SK-N-SH (cell line): ENCODE measurements at regions not wholly inside any gene's neighbourhood (a gene's known extent, or its start where the extent isn't known, plus 50 kb on each side); places are given as distances from the start of the nearest gene placed in this dataset.

Source experiments
- CTCF ChIA-PET: fragments of 300-600, 350-600 bp; formaldehyde crosslinking; extraction: SDS; loops from one replicate; lab custom pipeline; 2021; lab: Yijun Ruan, JAX
- POLR2A ChIA-PET: fragments of 350-600 bp; sonication (Branson Sonifier 250); formaldehyde crosslinking; extraction: SDS; loops from one replicate; lab custom pipeline; 2020; ENCODE audit warnings: antibody characterized with exemption, inconsistent platforms; lab: Yijun Ruan, JAX
- DNase-seq: peaks from one replicate; pipeline ENCODE4 v3.0.0; 2012
- H2AFZ ChIP-seq: fragments of 200-600 bp; sonication (generic); 2 replicates; pipeline ENCODE4 v1.8.1; 2016; ENCODE audit warnings: antibody characterized with exemption, mild to moderate bottlenecking, low read depth
- H3F3A ChIP-seq: fragments of 200-600 bp; sonication (generic); replicated peaks from 2 replicates; pipeline ENCODE3; 2016; ENCODE audit warnings: antibody characterized with exemption, mild to moderate bottlenecking; ENCODE audit not compliant: insufficient read depth
- H3K27ac ChIP-seq, 2 experiments: fragments of 200-500 bp in 1 of 2; fragments of 200-600 bp in 1 of 2; sonication (Bioruptor generic) in 1 of 2; sonication (generic), shearing (Covaris generic) in 1 of 2; 2 replicates each; pipeline versions ENCODE4 v1.5.1 to v1.6.1; 2014 to 2016; ENCODE audit warnings: low read depth in 2 of 2, inconsistent platforms in 1 of 2, low read length in 1 of 2, mild to moderate bottlenecking in 1 of 2, mixed read lengths in 1 of 2
- H3K27me3 ChIP-seq: fragments of 200-600 bp; sonication (generic), shearing (Covaris generic); 2 replicates; pipeline ENCODE4 v1.6.1; 2016; ENCODE audit warnings: mixed run types; ENCODE audit not compliant: insufficient read depth
- H3K36me3 ChIP-seq, 2 experiments: fragments of 200-500 bp in 1 of 2; fragments of 200-600 bp in 1 of 2; sonication (Bioruptor generic) in 1 of 2; sonication (generic) in 1 of 2; replicated peaks in 1 of 2; 2 replicates each; pipeline versions ENCODE3 to v1.5.1; 2014 to 2016; ENCODE audit warnings: low read length in 1 of 2, mild to moderate bottlenecking in 1 of 2; ENCODE audit not compliant: insufficient read depth in 2 of 2, control insufficient read depth in 1 of 2
- H3K4me1 ChIP-seq, 2 experiments: fragments of 200-500 bp in 1 of 2; fragments of 200-600 bp in 1 of 2; sonication (Bioruptor generic) in 1 of 2; sonication (generic), shearing (Covaris generic) in 1 of 2; 2 replicates each; pipeline versions ENCODE4 v1.5.1 to v1.6.1; 2014 to 2016; ENCODE audit warnings: low read depth in 1 of 2, low read length in 1 of 2, mixed run types in 1 of 2; ENCODE audit not compliant: insufficient read depth in 2 of 2, control insufficient read depth in 1 of 2
- H3K4me2 ChIP-seq: fragments of 200-600 bp; sonication (generic), shearing (Covaris generic); 2 replicates; pipeline ENCODE4 v1.6.1; 2017; ENCODE audit warnings: mixed run types
- H3K4me3 ChIP-seq, 2 experiments: fragments of 200-500 bp in 1 of 2; fragments of 200-600 bp in 1 of 2; sonication (Bioruptor generic) in 1 of 2; sonication (generic), shearing (Covaris generic) in 1 of 2; 2 replicates each; pipeline versions ENCODE4 v1.5.1 to v1.8.1; 2014 to 2016; ENCODE audit warnings: low read depth in 2 of 2, inconsistent platforms in 1 of 2, low read length in 1 of 2, mild to moderate bottlenecking in 1 of 2, mixed read lengths in 1 of 2, moderate library complexity in 1 of 2
- H3K79me2 ChIP-seq: fragments of 200-600 bp; sonication (generic); 2 replicates; pipeline ENCODE4 v1.8.1; 2017; ENCODE audit warnings: mild to moderate bottlenecking; ENCODE audit not compliant: insufficient read depth
- H3K9ac ChIP-seq: fragments of 200-600 bp; sonication (generic); 2 replicates; pipeline ENCODE4 v1.6.1; 2017; ENCODE audit warnings: mixed run types
- H3K9me2 ChIP-seq: fragments of 200-600 bp; sonication (generic); 2 replicates; pipeline ENCODE4 v1.6.1; 2017; ENCODE audit warnings: mixed run types
- H3K9me3 ChIP-seq: fragments of 200-600 bp; sonication (generic); 2 replicates; pipeline ENCODE4 v1.6.1; 2017; ENCODE audit warnings: mixed run types, mild to moderate bottlenecking, moderate library complexity
- H4K20me1 ChIP-seq: fragments of 200-600 bp; sonication (generic); 2 replicates; pipeline ENCODE4 v1.6.1; 2017; ENCODE audit warnings: mild to moderate bottlenecking, mixed run types; ENCODE audit not compliant: insufficient read depth
- CHD2 ChIP-seq: fragments of 150-350 bp; IDR thresholded peaks from 2 replicates; pipeline ENCODE4 v1.6.1; 2018; ENCODE audit warnings: low read length; ENCODE audit not compliant: partially characterized antibody
- ELF1 ChIP-seq: IDR thresholded peaks from 2 replicates; pipeline ENCODE4 v1.4.0; 2012
- EZH2phosphoT487 ChIP-seq: fragments of 200-600 bp; sonication (generic); IDR thresholded peaks from 2 replicates; pipeline ENCODE4 v1.6.1; 2017; ENCODE audit warnings: low read depth, mixed run types, mild to moderate bottlenecking, antibody characterized with exemption, moderate library complexity, borderline replicate concordance
- FOSL2 ChIP-seq: IDR thresholded peaks from 2 replicates; pipeline ENCODE4 v1.4.0; 2012; ENCODE audit warnings: low read depth, mild to moderate bottlenecking, moderate library complexity, borderline replicate concordance
- GABPA ChIP-seq: IDR thresholded peaks from 2 replicates; pipeline ENCODE4 v1.4.0; 2012; ENCODE audit warnings: low read depth, mild to moderate bottlenecking
- JUND ChIP-seq: IDR thresholded peaks from 2 replicates; pipeline ENCODE4 v1.4.0; 2012
- NFIC ChIP-seq: IDR thresholded peaks from 2 replicates; pipeline ENCODE4 v1.4.0; 2012; ENCODE audit warnings: borderline replicate concordance
- RAD21 ChIP-seq: IDR thresholded peaks from 2 replicates; pipeline ENCODE4 v1.6.1; 2012; ENCODE audit warnings: mild to moderate bottlenecking, low read length
- RCOR1 ChIP-seq: fragments of 150-350 bp; IDR thresholded peaks from 2 replicates; pipeline ENCODE4 v1.6.1; 2017; ENCODE audit warnings: antibody characterized with exemption, low read length
- RXRA ChIP-seq: IDR thresholded peaks from 2 replicates; pipeline ENCODE4 v1.4.0; 2012; ENCODE audit warnings: low read depth, mild to moderate bottlenecking, borderline replicate concordance
- SMC3 ChIP-seq: IDR thresholded peaks from 2 replicates; pipeline ENCODE4 v1.6.1; 2012; ENCODE audit warnings: low read depth, low read length, improper control_type of control experiment
- TCF12 ChIP-seq: IDR thresholded peaks from 2 replicates; pipeline ENCODE4 v1.4.0; 2012
- TEAD4 ChIP-seq: IDR thresholded peaks from 2 replicates; pipeline ENCODE4 v1.4.0; 2012; ENCODE audit warnings: mild to moderate bottlenecking, borderline replicate concordance; ENCODE audit not compliant: insufficient read depth
- WGBS: methylation state at CpG from one replicate; pipeline ENCODE4 v1.1.6; 2017; ENCODE audit warnings: low lambda C conversion rate; 5-methylcytosine and 5-hydroxymethylcytosine counted together
- TF ChIP-seq, protein P1 (sequence below): IDR thresholded peaks from 2 replicates; pipeline ENCODE4 v1.4.0; 2012; ENCODE audit warnings: low read depth, borderline replicate concordance
- TF ChIP-seq, protein P2 (sequence below): fragments of 200-600 bp; sonication (generic); IDR thresholded peaks from 2 replicates; pipeline ENCODE4 v1.6.1; 2017; ENCODE audit warnings: antibody characterized with exemption, mild to moderate bottlenecking, moderate library complexity
- TF ChIP-seq, protein P3 (sequence below): fragments of 150-350 bp; IDR thresholded peaks from 2 replicates; pipeline ENCODE4 v1.6.1; 2017; ENCODE audit warnings: antibody characterized with exemption, low read length, low read depth, borderline replicate concordance

DNA sequence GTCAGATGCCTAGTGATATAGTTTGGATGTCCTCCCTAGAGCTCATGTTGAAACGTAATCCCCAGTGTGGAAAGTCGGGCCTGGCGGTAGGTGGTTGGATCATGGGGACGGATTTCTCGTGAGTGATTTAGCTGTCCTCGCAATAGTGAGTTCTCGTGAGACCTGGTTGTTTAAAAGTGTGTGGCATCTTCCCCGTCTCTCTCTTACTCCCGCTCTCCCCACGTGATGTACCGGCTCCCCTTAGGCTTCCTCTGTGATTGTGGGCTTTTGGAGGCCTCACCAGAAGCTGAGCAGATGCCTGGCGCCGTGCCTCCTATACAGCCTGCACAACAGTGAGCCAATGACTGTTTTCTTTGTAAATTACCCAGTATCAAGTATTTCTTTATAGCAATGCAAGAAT lies 264.5 kb downstream of the TTLL7 start (continued):
- TF ChIP-seq, protein P1, sequence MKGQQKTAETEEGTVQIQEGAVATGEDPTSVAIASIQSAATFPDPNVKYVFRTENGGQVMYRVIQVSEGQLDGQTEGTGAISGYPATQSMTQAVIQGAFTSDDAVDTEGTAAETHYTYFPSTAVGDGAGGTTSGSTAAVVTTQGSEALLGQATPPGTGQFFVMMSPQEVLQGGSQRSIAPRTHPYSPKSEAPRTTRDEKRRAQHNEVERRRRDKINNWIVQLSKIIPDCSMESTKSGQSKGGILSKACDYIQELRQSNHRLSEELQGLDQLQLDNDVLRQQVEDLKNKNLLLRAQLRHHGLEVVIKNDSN: no peak
- TF ChIP-seq TCF12: no peak

DNA sequence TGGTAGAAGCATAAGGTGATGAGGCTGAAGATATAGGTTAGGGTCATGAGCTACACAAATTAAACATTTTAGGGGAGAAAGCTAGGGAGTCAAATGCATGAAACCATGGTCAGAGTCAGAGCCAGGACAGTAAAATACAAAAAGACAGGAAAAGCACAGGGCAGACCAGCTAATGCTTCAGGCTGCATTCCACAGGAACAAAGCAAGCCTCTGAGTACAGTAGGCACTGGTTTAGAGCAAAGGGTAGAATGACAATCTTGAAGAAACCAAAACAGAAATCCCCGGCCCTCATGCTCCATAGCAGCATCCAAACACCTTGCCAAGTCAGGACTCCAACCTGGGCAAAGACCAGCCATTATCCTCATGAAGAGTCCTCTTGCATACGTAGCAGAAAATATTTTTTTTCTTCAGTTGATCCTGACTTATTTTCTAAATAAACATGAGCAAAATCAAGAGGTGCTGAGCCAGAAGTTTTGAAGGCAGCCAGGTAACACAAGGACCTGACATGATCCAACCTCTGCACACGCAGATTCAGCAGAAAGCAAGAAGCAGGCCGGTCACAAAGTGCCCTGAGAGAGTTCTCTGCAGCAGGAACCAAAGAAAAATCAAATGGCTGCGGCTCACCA lies 273.1 kb downstream of the TTLL7 start:
- H3K9me2 ChIP-seq: no peaks in the 10 kb centered on the region
- no peak overlapping the region for H2AFZ ChIP-seq
- POLR2A ChIA-PET: no interaction called here
- no peaks in the 10 kb centered on the region for H3K9me3 ChIP-seq
- WGBS: 19% methylated on average over 5 of the region's 5 CpGs
- H3K27ac ChIP-seq: no peak overlapping the region
- H3K9ac ChIP-seq: no peak overlapping the region
- TF ChIP-seq, protein P2, sequence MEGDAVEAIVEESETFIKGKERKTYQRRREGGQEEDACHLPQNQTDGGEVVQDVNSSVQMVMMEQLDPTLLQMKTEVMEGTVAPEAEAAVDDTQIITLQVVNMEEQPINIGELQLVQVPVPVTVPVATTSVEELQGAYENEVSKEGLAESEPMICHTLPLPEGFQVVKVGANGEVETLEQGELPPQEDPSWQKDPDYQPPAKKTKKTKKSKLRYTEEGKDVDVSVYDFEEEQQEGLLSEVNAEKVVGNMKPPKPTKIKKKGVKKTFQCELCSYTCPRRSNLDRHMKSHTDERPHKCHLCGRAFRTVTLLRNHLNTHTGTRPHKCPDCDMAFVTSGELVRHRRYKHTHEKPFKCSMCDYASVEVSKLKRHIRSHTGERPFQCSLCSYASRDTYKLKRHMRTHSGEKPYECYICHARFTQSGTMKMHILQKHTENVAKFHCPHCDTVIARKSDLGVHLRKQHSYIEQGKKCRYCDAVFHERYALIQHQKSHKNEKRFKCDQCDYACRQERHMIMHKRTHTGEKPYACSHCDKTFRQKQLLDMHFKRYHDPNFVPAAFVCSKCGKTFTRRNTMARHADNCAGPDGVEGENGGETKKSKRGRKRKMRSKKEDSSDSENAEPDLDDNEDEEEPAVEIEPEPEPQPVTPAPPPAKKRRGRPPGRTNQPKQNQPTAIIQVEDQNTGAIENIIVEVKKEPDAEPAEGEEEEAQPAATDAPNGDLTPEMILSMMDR: no peak
- no peak for TF ChIP-seq ELF1
- no peak for TF ChIP-seq JUND
- no peak for TF ChIP-seq TCF12
- no peak for TF ChIP-seq RXRA
- TF ChIP-seq FOSL2: no peak
- no peak for TF ChIP-seq SMC3
- TF ChIP-seq RCOR1: no peak
- TF ChIP-seq TEAD4: no peak
- TF ChIP-seq, protein P1: no peak
- no peak for TF ChIP-seq CHD2
- no peak for TF ChIP-seq NFIC
- H3K27me3 ChIP-seq: no peaks in the 10 kb centered on the region
- no peaks in the 10 kb centered on the region for H3F3A ChIP-seq
- no peaks in the 10 kb centered on the region for H3K4me1 ChIP-seq
- H3K4me2 ChIP-seq: no peak overlapping the region
- no peaks in the 10 kb centered on the region for H4K20me1 ChIP-seq
- DNase-seq: no peak
- no peaks in the 10 kb centered on the region for H3K36me3 ChIP-seq
- CTCF ChIA-PET: interaction anchor here (1.9 kb wide), 1 partner anchor 22 kb away, joined by 4 read pairs; no protein-coding TSS in a partner anchor
- H3K79me2 ChIP-seq: no peaks in the 10 kb centered on the region
- H3K4me3 ChIP-seq: no peak overlapping the region

DNA sequence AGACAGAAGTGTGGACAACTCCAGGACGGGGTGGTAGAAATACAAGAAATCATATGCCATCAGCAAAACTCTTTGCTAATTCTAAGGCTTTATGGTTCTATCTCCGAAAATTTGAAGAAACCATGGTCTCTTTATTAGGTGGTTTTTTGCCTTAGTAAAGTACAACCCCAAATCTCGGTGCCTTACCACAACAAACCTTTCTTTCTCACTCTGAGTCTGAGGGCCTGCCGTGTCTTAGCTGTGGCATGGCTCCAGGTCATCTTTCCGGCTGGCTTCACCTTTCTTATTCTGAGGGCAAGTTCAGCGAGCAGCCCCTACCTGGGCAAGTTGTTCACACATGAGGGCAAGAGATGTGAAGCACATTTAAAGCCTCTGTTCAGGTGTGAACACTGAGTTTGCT lies 280.6 kb downstream of the TTLL7 start:
- no peaks in the 10 kb centered on the region for H3F3A ChIP-seq
- H3K9ac ChIP-seq: no peak overlapping the region
- ChIA-PET CTCF (interaction anchor here (1.0 to 1.2 kb wide), 2 partner anchors 9 to 22 kb away, joined by 3 read pairs; no protein-coding TSS in a partner anchor), POLR2A (no interaction called here)
- no peaks in the 10 kb centered on the region for H3K9me2 ChIP-seq
- H3K36me3 ChIP-seq: no peaks in the 10 kb centered on the region
- H3K79me2 ChIP-seq: no peaks in the 10 kb centered on the region
- H3K4me3 ChIP-seq: no peak overlapping the region
- H3K4me1 ChIP-seq: peaks cover 0 to 9% of the 10 kb centered on the region in 2 experiments; a peak in 2 of 4 replicates
- no peak overlapping the region for H2AFZ ChIP-seq
- WGBS: 38% methylated on average over 6 of the region's 6 CpGs
- H3K9me3 ChIP-seq: no peaks in the 10 kb centered on the region
- no peaks in the 10 kb centered on the region for H4K20me1 ChIP-seq
- no peak overlapping the region for H3K4me2 ChIP-seq
- no peak for DNase-seq
- no peaks in the 10 kb centered on the region for H3K27me3 ChIP-seq
- H3K27ac ChIP-seq: no peak overlapping the region
- TF ChIP-seq, protein P2: no peak
- no peak for TF ChIP-seq EZH2phosphoT487
- TF ChIP-seq, protein P3, sequence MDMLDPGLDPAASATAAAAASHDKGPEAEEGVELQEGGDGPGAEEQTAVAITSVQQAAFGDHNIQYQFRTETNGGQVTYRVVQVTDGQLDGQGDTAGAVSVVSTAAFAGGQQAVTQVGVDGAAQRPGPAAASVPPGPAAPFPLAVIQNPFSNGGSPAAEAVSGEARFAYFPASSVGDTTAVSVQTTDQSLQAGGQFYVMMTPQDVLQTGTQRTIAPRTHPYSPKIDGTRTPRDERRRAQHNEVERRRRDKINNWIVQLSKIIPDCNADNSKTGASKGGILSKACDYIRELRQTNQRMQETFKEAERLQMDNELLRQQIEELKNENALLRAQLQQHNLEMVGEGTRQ: no peak
- TF ChIP-seq GABPA: no peak
- TF ChIP-seq CHD2: no peak
- TF ChIP-seq RAD21: no peak
